ENCODE measurements at regions not wholly inside any gene's neighbourhood (a gene's known extent, or its start where the extent isn't known, plus 50 kb on each side); places are given as distances from the start of the nearest gene placed in this dataset.
"Not testable (repeated sequence)": the region's sequence is repeated elsewhere in the genome, so short reads cannot be mapped to it uniquely, and the experiment has no call there.

- DNase-seq (ENCODE audit: low spot score): not testable (repeated sequence)
Observed at GRCh38 chrX:128606817-128607216, 554.6 kb upstream of the ACTRT1 start.

DNA sequence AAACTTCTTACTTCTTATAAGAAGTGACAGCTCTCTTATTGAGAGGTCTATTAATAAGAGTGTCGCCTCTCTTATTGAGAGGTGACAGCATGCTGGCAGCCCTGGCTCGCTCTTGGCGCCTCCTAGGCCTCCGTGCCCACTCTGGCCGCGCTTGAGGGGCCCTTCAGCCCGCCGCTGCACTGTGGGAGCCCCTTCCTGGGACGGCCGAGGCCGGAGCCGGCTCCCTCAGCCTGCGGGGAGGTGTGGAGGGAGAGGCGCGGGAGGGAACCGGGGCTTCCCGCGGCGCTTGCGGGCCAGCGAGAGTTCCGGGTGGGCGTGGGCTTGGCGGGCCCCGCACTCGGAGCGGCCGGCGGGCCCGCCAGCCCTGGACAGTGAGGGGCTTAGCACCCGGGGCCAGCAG, 554.2 kb upstream of the ACTRT1 start:
- not testable (repeated sequence) for DNase-seq (ENCODE audit: low spot score)

DNA sequence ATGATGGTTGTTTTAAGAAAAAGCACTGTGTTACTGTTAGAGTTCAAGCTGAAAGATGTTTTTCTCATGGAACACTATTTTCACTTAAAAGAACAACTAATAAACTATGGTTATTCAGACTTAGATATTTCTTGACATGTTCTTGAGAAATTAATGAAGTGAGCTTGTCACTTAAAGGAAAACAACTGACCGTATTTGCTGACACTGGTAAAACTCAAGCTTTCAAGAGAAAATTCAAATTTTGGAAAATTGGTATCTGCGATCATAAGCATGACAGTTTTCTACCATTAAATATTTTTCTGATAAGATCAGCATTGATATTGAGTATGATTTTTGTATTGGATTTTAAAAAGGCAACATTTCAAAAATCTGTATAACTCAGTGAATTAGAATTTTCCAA, 549.5 kb upstream of the ACTRT1 start:
- DNase-seq (ENCODE audit: low spot score): no peak

DNA sequence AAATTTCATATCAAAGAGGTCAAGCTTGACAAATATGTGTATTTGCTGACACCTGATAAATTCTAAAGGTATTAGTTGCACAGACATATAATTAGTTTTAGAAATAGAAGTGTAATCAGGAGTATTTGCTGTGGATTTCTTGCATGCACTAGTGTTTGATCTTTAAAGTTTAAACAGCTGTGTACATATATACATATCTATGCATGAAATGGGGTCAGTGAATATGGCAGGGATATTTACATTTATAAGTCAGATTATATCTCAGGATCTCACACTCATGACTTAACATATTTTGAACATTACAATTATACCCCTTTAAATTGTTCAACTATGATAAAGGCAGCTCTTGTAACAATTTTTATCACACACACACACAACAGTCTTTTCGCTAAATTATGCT, 547.4 kb upstream of the ACTRT1 start:
- DNase-seq (ENCODE audit: low spot score): no peak

DNA sequence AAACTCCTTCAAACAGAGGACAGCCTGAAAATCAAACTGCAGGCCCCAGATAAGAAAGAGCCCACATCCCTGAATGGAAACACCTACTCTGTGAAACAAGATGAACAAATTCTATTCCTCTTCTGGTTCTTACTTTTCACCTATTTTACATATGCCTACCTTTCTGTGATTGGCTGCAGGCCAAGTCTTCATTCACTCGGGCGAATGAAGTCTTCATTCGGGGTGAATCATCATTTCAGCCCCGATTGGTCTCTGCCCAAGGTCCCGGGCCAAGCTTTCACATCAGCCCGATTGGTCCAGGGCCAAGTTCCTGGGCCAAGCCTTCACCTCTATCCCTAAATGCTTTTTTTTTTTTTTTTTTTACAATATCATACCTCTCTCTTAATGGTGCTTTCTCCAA, 529.8 kb upstream of the ACTRT1 start:
- no peak for DNase-seq (ENCODE audit: low spot score)

GRCh38 chrX:128581615-128582014, 529.4 kb upstream of the ACTRT1 start:
- no peak for DNase-seq (ENCODE audit: low spot score)

- no peak for DNase-seq (ENCODE audit: low spot score)
Observed at GRCh38 chrX:128543114-128543513, 490.9 kb upstream of the ACTRT1 start.

GRCh38 chrX:128518508-128518907, 466.3 kb upstream of the ACTRT1 start:
- DNase-seq (ENCODE audit: low spot score): no peak

GRCh38 chrX:128517691-128518090, 465.5 kb upstream of the ACTRT1 start:
- DNase-seq (ENCODE audit: low spot score): no peak

DNA sequence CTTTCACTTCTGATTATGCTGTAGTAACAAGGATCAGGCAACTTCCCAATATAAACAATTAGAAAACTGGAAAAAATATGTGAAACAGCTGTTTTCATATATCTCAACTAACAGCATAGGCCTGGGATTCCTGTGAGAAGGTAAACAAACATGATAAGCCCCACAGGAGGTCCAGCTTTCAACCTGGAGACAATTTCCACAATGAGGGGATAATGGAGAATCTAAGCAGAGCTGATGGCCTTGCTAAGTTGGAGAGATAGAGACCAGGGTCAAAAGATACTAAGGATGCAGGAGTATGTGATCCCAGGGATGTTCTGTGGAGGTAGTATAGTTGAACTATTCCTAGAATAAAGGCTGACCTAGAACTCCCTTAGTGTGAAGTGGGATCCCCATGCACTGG, 452.3 kb upstream of the ACTRT1 start:
- no peak for DNase-seq (ENCODE audit: low spot score)

- no peak for DNase-seq (ENCODE audit: low spot score)
Observed at GRCh38 chrX:128464116-128464515, 411.9 kb upstream of the ACTRT1 start.

- no peak for DNase-seq (ENCODE audit: low spot score)
Observed at GRCh38 chrX:128460835-128461234, 408.6 kb upstream of the ACTRT1 start.

GRCh38 chrX:128458888-128459287, 406.7 kb upstream of the ACTRT1 start:
- no peak for DNase-seq (ENCODE audit: low spot score)

DNA sequence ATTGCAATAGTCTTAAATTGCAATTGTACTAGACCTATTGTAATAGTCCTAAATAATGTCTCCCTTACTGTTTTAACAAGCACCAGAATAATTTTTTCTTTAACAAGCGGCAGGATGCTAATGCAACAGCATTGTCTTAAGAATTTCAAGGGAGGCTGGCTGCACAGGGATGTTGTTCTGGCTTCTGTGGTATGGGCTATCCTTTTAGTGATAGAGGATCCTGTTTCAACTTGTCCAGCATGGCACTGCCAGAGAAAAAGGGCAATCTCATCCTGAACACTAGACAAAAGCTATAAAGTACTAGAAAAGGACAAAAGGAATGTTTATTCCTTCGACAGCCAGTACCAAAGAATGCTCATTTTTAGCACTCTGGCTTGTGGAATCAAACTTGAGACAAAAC, 405.5 kb upstream of the ACTRT1 start:
- no peak for DNase-seq (ENCODE audit: low spot score)

GRCh38 chrX:128439159-128439558, 387.0 kb upstream of the ACTRT1 start:
- DNase-seq (ENCODE audit: low spot score): no peak

GRCh38 chrX:128438082-128438481, 385.9 kb upstream of the ACTRT1 start:
- no peak for DNase-seq (ENCODE audit: low spot score)

DNA sequence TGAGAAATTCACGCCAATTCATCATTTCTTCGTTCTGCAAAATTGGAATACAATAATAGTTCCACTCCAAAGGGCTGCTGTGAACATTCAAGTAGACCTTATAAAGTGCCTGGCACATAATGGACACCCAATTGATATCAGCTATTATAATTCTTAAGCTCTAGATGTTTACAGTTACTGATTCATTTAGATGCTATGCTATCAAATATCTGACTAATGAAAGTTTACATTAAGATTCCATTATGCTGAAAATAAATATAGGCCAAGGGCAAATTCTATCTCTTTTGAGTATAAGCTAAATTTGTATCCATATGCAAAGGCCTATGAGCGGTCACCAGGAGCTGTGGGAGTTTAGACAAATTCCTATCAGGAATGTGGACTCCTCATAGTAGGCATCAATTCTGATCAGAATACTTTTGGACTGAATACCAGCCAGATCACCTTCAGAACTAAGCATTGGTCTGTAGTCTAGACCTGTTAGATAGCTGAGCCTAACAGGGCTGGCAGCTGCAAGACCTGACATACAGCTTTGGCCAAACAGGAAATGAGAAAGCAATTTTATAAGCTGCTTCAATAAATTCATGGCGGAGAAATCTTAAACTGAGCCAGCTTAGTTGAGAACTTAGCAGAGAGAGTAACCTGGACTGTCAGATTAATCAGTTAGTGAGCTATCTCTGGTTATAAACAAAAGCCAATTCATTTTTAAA, 384.3 kb upstream of the ACTRT1 start:
- no peak for DNase-seq (ENCODE audit: low spot score)

DNA sequence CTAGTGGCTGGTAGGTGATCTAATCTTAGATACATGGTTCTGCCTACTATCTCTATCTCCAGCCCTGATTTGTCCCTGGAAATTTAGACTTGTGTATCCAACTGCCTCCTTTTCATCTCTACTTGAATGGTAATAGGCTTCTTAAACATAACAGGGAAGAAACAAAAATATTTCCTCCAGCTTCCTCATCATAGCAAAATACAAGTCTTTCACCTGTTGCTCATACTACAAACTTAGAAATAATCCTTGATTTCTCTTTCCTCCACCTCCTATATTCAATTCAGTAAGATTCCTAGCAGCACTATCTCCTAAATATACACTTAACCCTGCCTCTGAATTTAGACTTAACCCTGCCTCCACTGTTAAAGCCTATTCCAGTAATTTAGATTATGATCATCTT, 373.3 kb upstream of the ACTRT1 start:
- no peak for DNase-seq (ENCODE audit: low spot score)

DNA sequence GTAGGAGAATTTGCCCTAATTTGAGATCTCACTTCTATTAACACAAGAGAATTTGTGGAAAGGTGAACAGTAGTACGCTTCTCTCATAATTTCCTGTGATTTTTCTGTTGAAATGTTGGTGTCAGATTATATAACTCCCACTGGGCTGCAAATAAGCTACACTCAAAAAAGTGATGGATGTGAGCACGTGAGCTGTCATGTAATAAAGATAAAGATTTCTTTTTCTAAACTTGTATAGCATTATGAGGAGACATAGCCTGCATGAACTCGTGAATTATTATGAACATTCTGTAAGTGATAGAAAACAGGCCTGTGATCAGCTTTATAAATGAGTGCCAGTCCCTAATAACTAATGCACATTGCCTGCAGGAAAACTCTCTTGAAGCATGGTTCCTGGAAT, 356.6 kb upstream of the ACTRT1 start:
- no peak for DNase-seq (ENCODE audit: low spot score)

DNA sequence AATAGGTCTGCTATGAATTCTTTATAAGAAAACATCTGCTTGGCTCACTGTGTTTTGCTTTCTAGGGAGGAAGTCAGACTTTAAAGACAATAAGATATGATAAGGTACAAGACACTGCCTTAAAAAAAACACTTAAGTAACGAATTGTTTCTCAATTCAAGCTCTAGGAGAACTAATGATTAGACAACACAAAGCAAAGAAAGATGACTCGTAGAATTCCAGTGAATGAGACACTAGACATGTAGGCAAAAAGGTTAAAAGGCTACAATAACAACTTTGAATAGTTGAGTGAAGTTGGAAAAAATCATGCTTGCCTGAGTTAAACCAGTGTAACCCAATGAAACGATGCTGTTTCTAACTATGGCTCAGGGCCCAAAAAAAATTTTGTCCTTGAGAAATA, 344.4 kb upstream of the ACTRT1 start:
- no peak for DNase-seq (ENCODE audit: low spot score)

DNA sequence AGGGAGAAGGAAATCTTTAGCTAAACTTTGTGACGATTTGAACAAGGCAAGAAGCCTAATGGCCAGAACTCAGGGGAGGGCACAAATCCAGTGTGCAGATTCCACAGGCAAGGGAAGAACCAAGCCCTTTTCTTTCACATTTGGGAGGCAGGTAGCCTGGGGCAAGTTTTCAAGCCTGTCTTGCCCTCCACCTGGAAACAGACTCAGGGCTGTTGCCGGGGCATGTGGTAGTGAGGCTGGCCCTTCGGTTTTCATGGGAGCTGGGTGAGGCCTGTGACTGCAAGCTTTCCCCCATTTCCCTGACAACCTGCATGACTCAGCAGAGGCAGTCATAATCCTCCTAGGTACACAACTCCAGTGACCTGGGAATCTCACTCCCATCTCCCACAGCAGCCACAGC, 331.6 kb upstream of the ACTRT1 start:
- not testable (repeated sequence) for DNase-seq (ENCODE audit: low spot score)

GRCh38 chrX:128365492-128365891, 313.3 kb upstream of the ACTRT1 start:
- DNase-seq (ENCODE audit: low spot score): no peak

DNA sequence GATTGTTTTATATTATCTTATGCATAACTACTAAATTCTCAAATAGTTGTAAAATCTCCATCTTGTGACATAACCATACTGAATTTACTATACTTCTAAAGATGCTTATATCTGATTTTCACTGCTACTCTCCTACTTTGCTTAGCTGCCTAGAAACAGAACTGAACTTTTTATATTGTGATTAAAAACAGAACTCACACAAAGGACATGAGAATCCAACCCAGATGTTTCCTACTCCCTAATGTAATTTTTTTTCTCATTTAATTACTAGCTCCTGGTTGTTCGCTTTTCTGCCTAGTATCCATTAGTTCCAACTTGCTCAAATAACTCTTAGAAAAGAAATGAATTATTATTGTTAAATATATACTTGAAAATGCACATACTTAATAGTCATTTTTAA, 283.5 kb upstream of the ACTRT1 start:
- no peak for DNase-seq (ENCODE audit: low spot score)

DNA sequence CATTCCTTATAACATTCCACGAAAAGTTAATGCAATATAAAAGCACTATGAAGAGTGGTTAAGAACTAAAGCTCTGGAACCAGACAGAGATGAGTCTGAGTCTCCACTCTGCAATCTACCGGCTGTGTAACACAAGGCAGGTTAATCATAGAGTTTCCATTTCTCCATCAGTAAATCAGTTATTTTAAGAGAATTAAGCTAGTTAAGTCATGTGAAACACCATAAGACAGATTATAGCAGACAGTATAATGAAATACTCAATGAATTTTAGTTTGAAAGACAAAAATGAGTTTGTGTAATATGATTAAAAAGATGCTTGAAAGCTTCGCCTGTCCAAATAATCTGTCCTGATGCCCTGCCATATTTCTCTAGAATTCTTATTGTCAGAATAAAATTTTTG, 282.6 kb upstream of the ACTRT1 start:
- DNase-seq (ENCODE audit: low spot score): no peak

DNA sequence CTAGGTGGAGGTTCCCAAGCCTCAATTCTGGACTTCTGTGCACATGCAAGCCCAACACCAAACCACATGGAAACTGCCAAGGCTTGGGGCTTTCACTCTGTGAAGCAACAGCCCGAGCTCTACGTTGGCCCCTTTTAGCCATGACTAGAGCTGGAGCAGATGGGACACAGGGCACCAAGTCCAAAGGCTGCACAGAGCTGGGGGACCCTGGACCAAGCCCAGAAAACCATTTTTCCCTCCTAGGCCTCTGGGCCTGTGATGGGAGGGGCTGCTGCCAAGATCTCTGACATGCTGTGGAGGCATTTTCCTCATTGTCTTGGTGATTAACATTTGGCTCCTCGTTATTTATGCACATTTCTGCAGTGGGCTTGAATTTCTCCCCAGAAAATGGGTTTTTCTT, 258.7 kb upstream of the ACTRT1 start:
- no peak for DNase-seq (ENCODE audit: low spot score)

Measured in putamen (tissue), 1 donor.